CD14-positive monocyte (primary cell): ENCODE measurements at regions not wholly inside any gene's neighbourhood (a gene's known extent, or its start where the extent isn't known, plus 50 kb on each side); places are given as distances from the start of the nearest gene placed in this dataset.
"Not testable (repeated sequence)": the region's sequence is repeated elsewhere in the genome, so short reads cannot be mapped to it uniquely, and the experiment has no call there.

Experiments used
- DNase-seq, 3 donors: peaks; one replicate each; pipeline ENCODE4 v3.0.0-alpha.2; 2011 to 2022
- H2AFZ ChIP-seq: 2 replicates; pipeline ENCODE4 v1.6.0; 2012; ENCODE audit warnings: mild to moderate bottlenecking, low read depth, low read length, inconsistent platforms; ENCODE audit not compliant: insufficient read depth, poor library complexity, severe bottlenecking
- H3K27ac ChIP-seq, 2 donors: 1 replicate in 1 of 2; 2 replicates in 1 of 2; pipeline ENCODE4 v1.5.1; 2012 to 2013; ENCODE audit warnings: low read length in 2 of 2, control low read depth in 1 of 2, inconsistent platforms in 1 of 2, low read depth in 1 of 2, mild to moderate bottlenecking in 1 of 2
- H3K27me3 ChIP-seq, 2 donors: one replicate each; pipeline versions ENCODE4 v1.6.0 to v1.6.1; 2011 to 2013; ENCODE audit warnings: low read length in 2 of 2; ENCODE audit not compliant: control insufficient read depth in 2 of 2, insufficient read depth in 2 of 2
- H3K36me3 ChIP-seq, 2 donors: replicated peaks in 1 of 2; 1 replicate in 1 of 2; 2 replicates in 1 of 2; pipeline versions ENCODE4 v1.5.1 to v1.6.1; 2012 to 2013; ENCODE audit warnings: low read length in 2 of 2, control low read depth in 1 of 2, inconsistent platforms in 1 of 2, mild to moderate bottlenecking in 1 of 2; ENCODE audit not compliant: insufficient read depth in 2 of 2, control insufficient read depth in 1 of 2
- H3K4me1 ChIP-seq, 2 donors: 1 replicate in 1 of 2; 2 replicates in 1 of 2; pipeline versions ENCODE4 v1.5.1 to v1.6.1; 2012 to 2013; ENCODE audit warnings: low read length in 2 of 2, control low read depth in 1 of 2, inconsistent platforms in 1 of 2, mild to moderate bottlenecking in 1 of 2, moderate library complexity in 1 of 2; ENCODE audit not compliant: insufficient read depth in 2 of 2, control insufficient read depth in 1 of 2
- H3K4me2 ChIP-seq: replicated peaks from 2 replicates; pipeline ENCODE3; 2012; ENCODE audit warnings: low read length, moderate library complexity, mild to moderate bottlenecking; ENCODE audit not compliant: poor library complexity, severe bottlenecking; ENCODE audit errors: extremely low read depth
- H3K4me3 ChIP-seq, 3 experiments: fragments of 200-600 bp in 1 of 3; sonication (generic) in 1 of 3; replicated peaks in 1 of 3; 1 replicate in 2 of 3; 2 replicates in 1 of 3; pipeline ENCODE4 v1.5.1; 2011 to 2013; ENCODE audit warnings: low read length in 3 of 3, mild to moderate bottlenecking in 3 of 3, control low read depth in 2 of 3, low read depth in 2 of 3, inconsistent platforms in 1 of 3, moderate library complexity in 1 of 3
- H3K79me2 ChIP-seq: 2 replicates; pipeline ENCODE4 v1.6.0; 2012; ENCODE audit warnings: mild to moderate bottlenecking, control low read depth, inconsistent platforms, low read length, moderate library complexity; ENCODE audit not compliant: insufficient read depth
- H3K9ac ChIP-seq: 2 replicates; pipeline ENCODE4 v1.6.0; 2017; ENCODE audit warnings: low read length, mild to moderate bottlenecking; ENCODE audit not compliant: insufficient read depth, poor library complexity, severe bottlenecking
- H3K9me3 ChIP-seq, 2 donors: replicated peaks in 1 of 2; 1 replicate in 1 of 2; 2 replicates in 1 of 2; pipeline versions ENCODE4 v1.5.1 to v1.6.1; 2012 to 2013; ENCODE audit warnings: low read length in 2 of 2, control low read depth in 1 of 2; ENCODE audit not compliant: control insufficient read depth in 1 of 2, insufficient read depth in 1 of 2
- H4K20me1 ChIP-seq: 2 replicates; pipeline ENCODE4 v1.6.0; 2012; ENCODE audit warnings: mild to moderate bottlenecking, low read length, control low read depth, moderate library complexity; ENCODE audit not compliant: insufficient read depth
- H3K27ac Mint-ChIP-seq, 7 donors: one replicate each; pipeline ENCODE4 v1.8.0; 2020; ENCODE audit warnings: mild to moderate bottlenecking in 7 of 7, mixed read lengths in 7 of 7, moderate library complexity in 6 of 7, inconsistent platforms in 2 of 7
- H3K27me3 Mint-ChIP-seq, 3 donors: one replicate each; pipeline ENCODE4 v1.8.0; 2021 to 2022; ENCODE audit warnings: low read depth in 3 of 3, mild to moderate bottlenecking in 3 of 3, mixed read lengths in 3 of 3, moderate library complexity in 3 of 3, inconsistent platforms in 1 of 3
- H3K36me3 Mint-ChIP-seq, 2 donors: one replicate each; pipeline ENCODE4 v1.8.0; 2020; ENCODE audit warnings: mixed read lengths in 2 of 2, inconsistent platforms in 1 of 2, mild to moderate bottlenecking in 1 of 2
- H3K4me1 Mint-ChIP-seq: one replicate; pipeline ENCODE4 v1.8.0; 2020; ENCODE audit warnings: mild to moderate bottlenecking, mixed read lengths
- H3K4me3 Mint-ChIP-seq, 2 donors: one replicate each; pipeline ENCODE4 v1.8.0; 2020; ENCODE audit warnings: mild to moderate bottlenecking in 2 of 2, mixed read lengths in 2 of 2, moderate library complexity in 1 of 2
- H3K9me3 Mint-ChIP-seq, 7 donors: one replicate each; pipeline ENCODE4 v1.8.0; 2020 to 2022; ENCODE audit warnings: mixed read lengths in 7 of 7, mild to moderate bottlenecking in 6 of 7, moderate library complexity in 6 of 7, inconsistent platforms in 2 of 7
- WGBS: methylation state at CpG from one replicate; pipeline ENCODE4 v1.1.5; 2013; ENCODE audit warnings: missing lambda C conversion rate; ENCODE audit not compliant: insufficient coverage; 5-methylcytosine and 5-hydroxymethylcytosine counted together
- intact Hi-C, 2 donors: fragments of 100-400 bp; cut with micrococcal nuclease; formaldehyde crosslinking; loops; one replicate each; pipeline versions ENCODE4 v1.15.0 to v1.15.1; 2023
- TF ChIP-seq, protein P1 (sequence below): fragments of 200-600 bp; IDR thresholded peaks from one replicate; pipeline ENCODE4 v1.8.0; 2022; ENCODE audit warnings: antibody characterized with exemption, mild to moderate bottlenecking

DNA sequence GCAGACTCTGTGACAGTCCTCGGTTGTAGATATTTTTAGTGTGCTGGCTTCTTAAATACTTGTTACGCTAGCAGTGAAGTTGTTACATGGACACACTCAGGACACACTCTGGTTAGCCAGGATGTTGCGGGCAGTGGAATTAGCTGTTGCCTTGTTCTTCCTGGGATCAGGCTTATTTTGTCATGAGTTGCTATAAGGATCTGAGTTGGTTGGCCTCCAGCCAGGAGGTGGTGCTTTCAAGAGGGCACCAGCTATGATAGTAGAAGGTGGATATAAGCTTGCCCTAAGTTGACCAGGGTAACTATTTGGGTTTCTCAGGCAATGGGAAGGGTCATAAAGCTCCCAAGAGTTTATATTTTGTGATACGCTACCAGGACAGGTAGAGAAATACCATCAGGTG lies 150.1 kb upstream of the C1GALT1 start:
- Mint-ChIP-seq H3K27me3 (peaks cover 0 to 1% (median 0%) of the 10 kb centered on the region in 3 donors), H3K4me3 (no peak overlapping the region), H3K9me3 (peaks cover 3 to 14% (median 7%) of the 10 kb centered on the region in 7 donors), H3K36me3 (no peaks in the 10 kb centered on the region), H3K27ac (no peak overlapping the region), H3K4me1 (no peaks in the 10 kb centered on the region)
- no peak overlapping the region for H3K9ac ChIP-seq
- H2AFZ ChIP-seq = no peak overlapping the region
- H3K4me3 ChIP-seq = no peak overlapping the region
- H3K4me2 ChIP-seq = no peak overlapping the region
- H3K27ac ChIP-seq = no peak overlapping the region
- no peaks in the 10 kb centered on the region for H3K27me3 ChIP-seq
- 98% methylated on average over 4 of the region's 4 CpGs for WGBS
- no peaks in the 10 kb centered on the region for H3K79me2 ChIP-seq
- no peaks in the 10 kb centered on the region for H3K36me3 ChIP-seq
- H3K9me3 ChIP-seq = no peaks in the 10 kb centered on the region
- TF ChIP-seq, protein P1, sequence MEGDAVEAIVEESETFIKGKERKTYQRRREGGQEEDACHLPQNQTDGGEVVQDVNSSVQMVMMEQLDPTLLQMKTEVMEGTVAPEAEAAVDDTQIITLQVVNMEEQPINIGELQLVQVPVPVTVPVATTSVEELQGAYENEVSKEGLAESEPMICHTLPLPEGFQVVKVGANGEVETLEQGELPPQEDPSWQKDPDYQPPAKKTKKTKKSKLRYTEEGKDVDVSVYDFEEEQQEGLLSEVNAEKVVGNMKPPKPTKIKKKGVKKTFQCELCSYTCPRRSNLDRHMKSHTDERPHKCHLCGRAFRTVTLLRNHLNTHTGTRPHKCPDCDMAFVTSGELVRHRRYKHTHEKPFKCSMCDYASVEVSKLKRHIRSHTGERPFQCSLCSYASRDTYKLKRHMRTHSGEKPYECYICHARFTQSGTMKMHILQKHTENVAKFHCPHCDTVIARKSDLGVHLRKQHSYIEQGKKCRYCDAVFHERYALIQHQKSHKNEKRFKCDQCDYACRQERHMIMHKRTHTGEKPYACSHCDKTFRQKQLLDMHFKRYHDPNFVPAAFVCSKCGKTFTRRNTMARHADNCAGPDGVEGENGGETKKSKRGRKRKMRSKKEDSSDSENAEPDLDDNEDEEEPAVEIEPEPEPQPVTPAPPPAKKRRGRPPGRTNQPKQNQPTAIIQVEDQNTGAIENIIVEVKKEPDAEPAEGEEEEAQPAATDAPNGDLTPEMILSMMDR = no peak
- H4K20me1 ChIP-seq = no peaks in the 10 kb centered on the region
- DNase-seq = no peak
- no peaks in the 10 kb centered on the region for H3K4me1 ChIP-seq
- intact Hi-C loops = no loop called here

DNA sequence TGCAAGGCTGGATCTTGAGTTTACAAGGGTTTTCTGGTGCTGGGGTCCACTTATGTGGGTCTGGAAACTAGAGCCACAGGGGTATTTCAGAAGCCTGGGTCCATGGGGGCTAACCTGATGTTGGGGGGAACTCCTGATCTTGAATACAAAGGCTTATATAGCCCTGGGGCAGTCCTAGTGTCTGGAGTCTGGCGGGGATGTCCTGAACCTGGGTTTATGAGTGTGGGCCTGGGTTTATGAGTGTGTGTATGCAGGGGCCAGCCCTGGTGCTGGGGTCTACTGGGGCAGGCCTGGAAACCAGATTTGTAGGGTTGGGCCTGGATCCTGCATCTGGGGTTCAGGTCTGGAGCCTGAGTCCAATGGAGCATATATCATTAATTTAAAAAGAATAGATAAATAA lies 146.5 kb upstream of the C1GALT1 start:
- Histone ChIP-seq H3K4me3 (no peak overlapping the region), H3K9ac (no peak overlapping the region), H4K20me1 (no peaks in the 10 kb centered on the region), H3K79me2 (no peaks in the 10 kb centered on the region), H3K27ac (no peak overlapping the region), H3K4me2 (no peak overlapping the region), H3K36me3 (no peaks in the 10 kb centered on the region), H3K9me3 (no peaks in the 10 kb centered on the region), H3K27me3 (no peaks in the 10 kb centered on the region), H3K4me1 (no peaks in the 10 kb centered on the region), H2AFZ (no peak overlapping the region)
- Mint-ChIP-seq H3K4me3 (no peak overlapping the region), H3K27me3 (peaks cover 0 to 1% (median 0%) of the 10 kb centered on the region in 3 donors), H3K36me3 (no peaks in the 10 kb centered on the region), H3K9me3 (peaks cover 3 to 10% (median 6%) of the 10 kb centered on the region in 7 donors), H3K27ac (no peak overlapping the region), H3K4me1 (no peaks in the 10 kb centered on the region)
- TF ChIP-seq, protein P1 = no peak
- intact Hi-C loops = no loop called here
- 100% methylated on average over 1 of the region's 1 CpG for WGBS
- DNase-seq = no peak

DNA sequence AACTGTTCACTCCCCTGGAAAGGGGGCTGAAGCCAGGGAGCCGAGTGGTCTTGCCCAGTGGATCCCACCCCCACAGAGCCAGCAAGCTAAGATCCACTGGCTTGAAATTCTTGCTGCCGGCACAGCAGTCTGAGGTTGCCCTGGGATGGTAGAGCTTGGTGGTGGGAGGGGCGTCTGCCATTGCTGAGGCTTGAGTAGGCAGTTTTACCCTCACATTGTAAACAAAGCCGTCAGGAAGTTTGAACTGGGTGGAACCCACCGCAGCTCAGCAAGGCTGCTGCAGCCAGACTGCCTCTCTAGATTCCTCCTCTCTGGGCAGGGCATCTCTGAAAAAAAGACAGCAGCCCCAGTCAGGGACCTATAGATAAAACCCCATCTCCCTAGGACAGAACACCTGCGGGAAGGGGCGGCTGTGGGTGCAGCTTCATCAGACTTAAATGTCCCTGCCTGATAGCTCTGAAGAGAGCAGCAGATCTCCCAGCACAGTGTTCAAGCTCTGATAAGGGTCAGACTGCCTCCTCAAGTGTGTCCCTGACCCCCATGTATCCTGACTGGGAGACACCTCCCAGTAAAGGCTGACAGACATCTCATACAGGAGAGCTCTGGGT lies 140.0 kb upstream of the C1GALT1 start:
- DNase-seq, H3K4me1 ChIP-seq, H3K36me3 Mint-ChIP-seq, H4K20me1 ChIP-seq, H3K27ac Mint-ChIP-seq, H3K27me3 ChIP-seq, H3K36me3 ChIP-seq, H3K9me3 ChIP-seq, H2AFZ ChIP-seq, H3K4me3 ChIP-seq, H3K4me1 Mint-ChIP-seq, H3K9ac ChIP-seq, H3K4me2 ChIP-seq, intact Hi-C loops, H3K27me3 Mint-ChIP-seq, H3K4me3 Mint-ChIP-seq, H3K79me2 ChIP-seq, H3K27ac ChIP-seq: not testable (repeated sequence)
- H3K9me3 Mint-ChIP-seq = peaks cover 0 to 29% (median 14%) of the 10 kb centered on the region in 7 donors
- 81% methylated on average over 5 of the region's 7 CpGs for WGBS
